ENCODE measurements at regions not wholly inside any gene's neighbourhood (a gene's known extent, or its start where the extent isn't known, plus 50 kb on each side); places are given as distances from the start of the nearest gene placed in this dataset.

DNA sequence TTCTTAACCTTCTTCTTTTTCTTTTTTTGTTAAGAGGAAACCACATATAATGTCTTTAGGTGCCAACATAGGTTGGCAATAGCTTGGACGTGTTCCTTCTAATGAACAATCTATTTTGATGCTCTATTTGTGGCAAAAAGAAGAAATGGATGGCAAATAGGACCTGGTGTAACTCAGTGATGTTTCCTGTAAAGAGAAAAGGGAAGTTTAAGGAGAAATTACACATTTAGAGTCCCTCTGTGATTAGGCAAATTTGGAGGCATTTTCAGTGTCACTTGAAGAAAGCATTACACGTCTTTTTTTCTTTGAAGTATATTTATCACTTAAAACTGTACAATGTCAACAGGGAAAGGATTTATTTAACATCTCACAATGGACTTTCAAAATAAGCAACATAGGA, 327.1 kb downstream of the ZIC1 start:
- TF ChIP-seq CTCF (IDR thresholded peaks at IDR 0.05; ENCODE audit: insufficient read depth, low read length, poor library complexity, severe bottlenecking) (no peak), EZH2phosphoT487 (conservative IDR thresholded peaks at IDR 0.05; ENCODE audit: low read length) (no peak)
